ENCODE measurements at regions not wholly inside any gene's neighbourhood (a gene's known extent, or its start where the extent isn't known, plus 50 kb on each side); places are given as distances from the start of the nearest gene placed in this dataset.

DNA sequence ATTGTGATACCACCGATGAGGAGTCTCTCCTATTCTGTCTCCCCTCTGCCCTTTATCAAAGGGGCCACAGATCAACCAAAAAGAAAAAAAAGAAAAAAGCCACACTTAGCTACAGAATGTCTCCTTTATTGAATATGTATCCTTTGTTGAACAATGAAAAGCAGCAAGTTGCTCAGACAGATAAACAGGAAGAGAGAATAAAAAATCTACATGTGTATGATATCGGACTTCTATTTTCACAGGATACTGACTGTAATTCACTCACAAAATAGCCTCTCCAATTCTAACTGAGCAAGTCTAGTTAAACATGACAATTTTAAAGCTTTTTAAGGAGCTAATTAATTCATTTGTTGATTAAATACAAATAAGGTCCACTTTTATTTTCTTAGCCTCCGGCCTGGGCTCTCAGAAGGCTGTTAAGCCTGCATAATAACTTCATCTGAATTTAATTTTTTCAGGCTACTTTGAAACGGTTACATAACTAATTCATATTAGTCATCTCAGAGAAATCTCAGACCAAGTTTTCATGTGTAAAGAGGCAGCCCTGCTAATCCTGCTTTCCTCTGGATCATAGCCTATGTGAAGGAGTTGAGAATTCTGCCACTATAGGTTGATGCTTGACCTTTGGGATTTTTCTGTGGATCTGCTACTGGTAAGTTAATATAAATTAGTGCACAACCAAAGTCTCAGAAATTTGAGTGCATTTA lies 304.1 kb upstream of the NR5A2 start:
- no peak for DNase-seq

DNA sequence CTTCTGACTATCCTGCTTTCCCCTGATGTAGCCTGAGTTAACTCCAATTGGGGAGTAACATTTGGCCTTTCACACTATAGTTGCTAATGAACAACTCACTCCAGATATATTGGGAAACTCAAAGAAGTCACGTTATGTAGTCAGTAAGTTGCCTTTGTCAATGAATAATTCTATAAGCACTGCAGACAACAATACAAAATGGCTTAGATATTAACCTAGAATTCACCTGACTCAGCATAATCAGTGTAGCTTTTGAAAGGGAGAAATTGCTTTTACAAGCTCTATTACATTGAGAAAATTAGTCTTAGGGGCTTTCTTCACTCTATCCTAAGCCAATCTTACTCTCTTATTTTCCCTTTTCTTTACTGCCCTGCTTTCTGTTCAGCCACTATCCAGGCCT lies 303.5 kb upstream of the NR5A2 start:
- DNase-seq: no peak

DNA sequence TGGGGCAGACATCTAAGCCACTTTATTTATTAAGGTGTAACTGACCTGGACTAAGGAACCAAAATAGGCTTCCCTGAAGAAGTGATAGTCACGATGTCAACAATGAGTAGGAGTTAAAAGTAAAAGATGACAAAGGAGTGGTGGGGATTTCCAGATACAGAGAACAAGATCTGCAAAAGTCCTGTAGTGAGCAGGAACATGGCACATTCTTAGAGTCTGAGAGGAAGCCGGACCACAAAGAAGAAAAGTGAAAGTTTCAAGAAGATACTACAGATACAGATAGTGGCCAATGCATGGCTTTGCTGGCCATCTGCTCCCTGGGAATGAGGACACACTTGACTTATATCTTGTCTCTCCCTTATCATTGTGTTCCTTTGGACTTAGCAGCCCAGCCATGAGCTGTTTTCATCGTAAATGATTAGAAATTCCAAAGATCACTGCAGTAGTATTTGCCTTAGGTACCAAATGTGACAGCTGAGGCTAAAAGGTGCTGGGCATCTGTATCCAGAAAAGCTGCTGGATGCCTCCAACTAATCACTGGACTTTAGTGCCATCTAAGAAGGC lies 302.4 kb upstream of the NR5A2 start:
- DNase-seq: no peak

DNA sequence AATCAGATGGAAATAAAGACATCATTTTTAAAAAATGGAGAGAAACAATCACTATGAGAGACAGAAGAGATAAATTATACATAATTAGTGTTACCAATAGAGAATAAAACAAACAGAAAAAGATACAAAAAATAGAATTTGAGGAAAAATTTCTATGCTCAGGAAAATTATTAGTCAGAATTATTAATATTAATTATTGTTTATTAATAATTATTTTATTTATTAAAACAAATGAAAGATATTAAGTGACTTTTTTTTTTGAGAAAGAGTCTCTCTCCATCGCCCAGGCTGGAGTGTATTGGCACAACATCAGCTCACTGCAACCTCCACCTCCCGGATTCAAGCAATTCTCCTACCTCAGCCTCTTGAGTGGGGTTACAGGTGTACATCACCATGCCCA lies 299.8 kb upstream of the NR5A2 start:
- DNase-seq: no peak

DNA sequence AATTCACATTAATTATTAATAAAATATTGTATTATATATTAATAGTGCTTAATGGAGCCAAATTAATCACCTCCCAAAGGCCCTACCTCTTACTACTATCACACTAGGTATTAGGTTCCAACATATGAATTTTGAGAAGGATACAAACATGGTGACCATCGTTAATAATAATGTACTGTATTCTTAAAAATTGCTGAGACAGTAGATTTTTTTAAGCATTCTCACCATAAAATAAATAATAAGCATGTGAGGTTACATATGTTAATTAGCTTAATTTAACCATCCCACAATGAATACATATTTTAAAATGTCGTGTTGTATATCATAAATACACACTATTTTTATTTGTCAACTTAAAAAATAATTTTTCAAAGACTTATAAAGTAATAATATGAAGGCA lies 299.2 kb upstream of the NR5A2 start:
- DNase-seq: no peak

DNA sequence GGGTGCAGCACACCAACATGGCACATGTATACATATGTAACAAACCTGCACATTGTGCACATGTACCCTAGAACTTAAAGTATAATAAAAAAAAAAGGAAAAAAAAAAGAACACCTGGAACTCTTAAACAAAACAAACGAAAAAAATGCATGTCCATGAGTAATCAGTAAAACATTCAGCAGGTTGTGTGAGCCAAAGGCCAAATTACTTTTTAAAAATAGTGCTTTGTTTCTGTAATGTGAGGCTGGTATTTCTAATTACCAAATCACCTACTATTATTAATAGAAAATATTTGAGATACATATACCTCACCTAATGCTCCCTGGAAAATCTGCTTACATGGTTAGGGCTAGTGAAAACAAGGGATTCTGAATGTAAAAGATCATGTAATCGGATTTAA lies 294.4 kb upstream of the NR5A2 start:
- no peak for DNase-seq

DNA sequence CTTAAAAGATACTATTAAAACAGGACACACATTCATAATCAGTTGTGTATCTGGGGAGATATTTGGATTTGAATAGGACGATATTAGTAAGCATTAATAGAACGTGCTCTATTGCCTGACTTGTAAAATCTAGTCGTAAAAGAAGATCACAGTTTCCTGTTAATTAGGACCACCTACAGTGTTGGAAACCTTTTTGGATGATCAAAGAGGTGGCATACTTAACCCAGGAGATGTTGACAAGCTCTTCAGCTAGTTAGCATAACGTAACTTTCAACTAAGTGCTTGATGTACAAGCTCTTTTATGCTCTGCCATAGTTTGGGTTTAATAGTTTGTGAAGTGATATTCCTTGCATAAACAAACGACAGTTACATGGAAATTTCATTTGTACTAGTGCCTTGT lies 293.3 kb upstream of the NR5A2 start:
- DNase-seq: no peak

DNA sequence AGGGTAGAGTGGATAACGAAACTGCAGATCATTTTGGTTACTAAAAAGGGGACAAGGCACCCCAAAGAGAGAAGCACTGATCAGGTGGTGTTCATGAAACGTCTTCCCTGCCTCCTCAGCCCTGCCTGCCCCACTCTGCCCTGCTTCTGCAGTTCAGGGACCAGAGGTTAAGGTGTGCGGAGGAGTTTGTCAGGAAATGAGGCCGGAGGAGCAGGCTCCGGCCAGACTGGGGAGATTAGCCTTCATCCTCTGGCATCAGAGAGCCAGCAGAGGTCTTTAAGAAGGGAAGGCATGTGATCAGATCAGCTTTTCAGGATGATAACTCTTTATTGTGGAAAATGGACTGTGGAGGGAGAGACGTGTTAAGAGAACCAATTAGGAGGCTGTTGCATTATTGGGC lies 291.9 kb upstream of the NR5A2 start:
- DNase-seq: no peak

DNA sequence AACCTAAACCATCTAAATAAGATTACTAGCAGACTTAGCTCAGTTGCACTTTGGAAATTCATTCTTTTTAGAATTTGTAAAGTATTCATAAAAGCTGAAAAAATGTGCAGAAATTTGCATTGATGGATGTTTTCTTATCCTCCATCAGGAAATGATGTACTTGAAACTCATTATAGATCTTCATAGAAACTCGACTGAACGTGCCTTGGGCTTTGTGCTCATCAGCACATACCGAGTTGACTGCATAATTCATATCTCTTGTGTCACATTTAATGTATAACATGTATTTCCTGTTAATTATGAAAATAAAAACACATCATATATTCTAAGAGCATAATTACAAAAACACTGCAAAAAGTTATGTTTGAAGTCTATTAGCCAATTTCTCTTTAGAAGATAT lies 290.9 kb upstream of the NR5A2 start:
- DNase-seq: no peak

DNA sequence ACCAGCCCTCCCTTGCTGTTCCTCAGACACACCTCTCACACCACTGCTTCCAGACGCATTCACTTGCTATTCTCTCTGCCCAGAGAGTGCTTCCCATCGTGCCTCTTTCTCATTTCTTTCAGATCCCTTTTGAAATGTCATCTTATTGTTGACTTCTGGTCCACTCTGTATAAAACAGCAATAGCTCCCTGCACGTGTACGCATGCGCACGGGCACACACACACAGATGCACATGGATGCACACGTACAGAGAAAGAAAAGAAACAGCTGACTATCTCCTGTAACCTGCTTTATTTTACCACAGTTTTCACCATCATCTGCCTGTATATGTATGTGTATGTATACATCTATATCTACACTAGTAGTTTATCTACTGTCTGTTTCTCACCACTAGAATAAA lies 285.9 kb upstream of the NR5A2 start:
- DNase-seq: no peak

DNA sequence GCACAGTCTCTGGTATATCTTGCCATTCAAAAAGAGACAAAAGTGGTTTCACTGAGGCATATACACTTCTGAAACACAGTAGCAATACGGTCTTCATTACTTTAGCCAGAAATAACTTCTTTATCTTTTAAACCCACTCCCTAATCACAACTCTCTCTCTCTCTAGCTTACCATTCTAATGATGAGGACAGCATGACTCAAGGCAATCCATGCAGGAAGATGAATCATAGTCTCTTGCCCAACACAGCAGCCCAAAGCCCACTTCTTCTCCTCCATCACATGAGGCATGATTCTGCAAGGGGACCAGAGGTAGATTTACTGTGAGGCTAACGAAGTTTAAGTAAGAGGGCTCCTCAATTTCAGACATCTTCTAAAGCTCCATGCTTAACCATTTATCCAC lies 285.0 kb upstream of the NR5A2 start:
- DNase-seq: no peak

DNA sequence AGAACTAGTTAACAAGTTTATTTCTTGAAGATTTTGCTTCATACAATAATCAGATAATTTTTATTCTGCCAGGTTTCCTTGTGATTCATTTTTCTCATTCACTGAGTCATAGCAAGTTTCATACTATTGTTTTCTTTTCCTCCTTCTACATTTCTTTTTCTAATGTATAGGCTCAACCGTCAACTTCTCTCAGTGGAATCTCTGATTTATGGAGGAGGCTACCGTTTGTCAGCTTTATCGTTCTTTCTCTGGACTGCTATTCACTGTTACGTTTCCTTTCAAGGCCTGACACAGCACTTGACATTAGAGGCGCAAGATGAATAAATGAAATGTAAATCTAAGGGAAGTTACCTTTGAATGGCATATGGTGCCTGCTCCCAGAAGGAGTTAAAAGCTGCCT lies 284.3 kb upstream of the NR5A2 start:
- DNase-seq: no peak

DNA sequence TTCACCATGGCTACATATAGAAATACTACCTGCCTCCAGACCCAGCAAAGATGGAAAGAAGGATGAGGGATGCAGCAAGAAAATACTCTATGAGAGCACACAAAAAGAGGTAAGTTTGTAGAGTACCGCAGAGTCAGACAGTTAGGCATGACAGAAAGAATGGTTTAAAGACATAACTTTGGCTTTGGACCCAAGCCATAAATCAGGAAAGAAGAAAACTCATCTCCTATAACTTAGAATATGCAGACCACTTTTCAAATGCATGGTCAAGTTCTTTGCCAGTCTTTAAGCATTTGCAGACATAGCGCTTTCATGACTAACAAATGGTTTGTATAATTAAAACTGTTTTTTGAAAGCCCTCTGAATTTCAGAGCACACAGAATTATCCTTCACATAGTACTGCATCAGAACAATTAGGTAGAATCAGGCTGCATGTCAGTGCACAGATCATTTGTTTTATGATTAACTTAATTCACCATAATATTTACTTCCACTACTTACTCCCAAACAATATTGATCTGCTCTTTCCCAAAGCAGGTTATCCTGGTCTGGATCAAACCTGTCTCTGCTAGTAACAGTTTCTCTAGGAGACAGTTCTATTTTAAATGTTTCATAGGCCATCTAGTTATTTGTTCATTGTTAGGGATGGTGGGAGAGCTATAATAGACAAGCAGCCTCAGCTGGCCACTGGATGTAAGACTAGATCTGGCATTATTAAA lies 280.7 kb upstream of the NR5A2 start:
- no peak for DNase-seq

DNA sequence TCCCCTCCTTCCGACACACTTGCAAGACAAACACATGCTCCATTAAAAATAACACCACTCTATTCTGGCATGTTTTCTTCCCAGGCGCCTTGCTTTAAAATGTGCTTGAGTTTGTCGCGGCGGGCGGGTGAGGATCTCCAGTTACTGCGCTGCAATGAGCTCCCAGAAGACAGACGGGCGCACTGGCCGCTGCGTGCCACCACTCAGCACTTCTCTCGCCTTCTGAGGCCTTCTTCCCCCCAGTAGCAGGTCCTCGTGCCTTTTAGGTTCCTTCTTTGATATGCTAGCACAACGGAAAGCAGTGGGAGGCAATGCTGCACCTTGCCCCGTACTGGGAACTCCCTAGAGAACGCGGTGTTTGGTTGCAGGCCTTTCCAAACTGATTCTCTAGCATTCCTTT lies 279.5 kb upstream of the NR5A2 start:
- no peak for DNase-seq

DNA sequence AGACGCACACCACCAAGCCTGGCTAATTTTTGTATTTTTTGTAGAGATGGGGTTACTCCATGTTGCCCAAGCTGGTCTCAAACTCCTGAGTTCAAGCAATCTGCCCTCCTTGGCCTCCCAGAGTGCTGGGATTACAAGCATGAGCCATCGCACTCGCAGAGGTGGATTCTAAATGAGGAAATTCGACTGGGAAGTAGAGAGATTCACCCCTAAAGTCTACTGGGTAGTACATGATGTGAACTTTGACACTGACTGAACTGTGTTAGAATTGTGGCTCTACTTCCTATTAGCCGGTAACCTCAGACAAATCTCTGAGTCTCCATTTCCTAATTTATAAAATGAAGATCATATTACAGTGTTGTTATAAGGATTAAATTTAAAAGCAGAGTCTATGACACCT lies 276.0 kb upstream of the NR5A2 start:
- DNase-seq: no peak

DNA sequence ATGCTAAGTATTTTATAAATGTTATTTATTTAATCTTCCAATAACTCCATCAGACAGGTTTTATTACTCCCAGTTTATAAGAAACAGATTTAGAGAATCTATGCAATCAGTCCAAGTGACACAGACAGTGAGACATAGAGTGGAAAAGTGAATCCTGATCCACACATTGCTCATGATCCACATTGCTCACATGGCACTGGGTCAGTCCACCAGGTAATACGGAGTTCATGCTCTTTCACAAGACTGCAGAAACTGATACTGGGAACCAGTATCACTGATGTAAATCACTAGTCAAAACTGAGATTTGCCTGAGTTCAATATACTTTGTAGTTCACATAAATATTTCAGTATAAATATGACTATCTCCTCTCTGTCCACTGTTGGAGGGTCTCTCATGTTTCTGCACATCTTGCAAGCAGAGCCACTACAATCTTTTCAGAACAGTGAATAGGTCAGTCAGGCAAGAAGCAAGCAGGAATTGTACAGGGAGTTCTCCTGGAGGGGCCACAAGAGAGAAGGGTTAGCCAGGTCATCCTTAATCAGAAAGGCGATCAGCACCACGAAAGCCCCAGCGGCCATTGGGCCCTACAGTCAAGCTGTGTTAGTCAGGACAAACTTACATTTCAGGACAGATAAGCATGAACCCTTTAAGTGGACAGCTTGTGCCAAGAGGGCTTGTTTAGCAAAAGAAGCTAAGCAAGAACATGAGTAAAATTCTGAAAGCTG lies 275.4 kb upstream of the NR5A2 start:
- DNase-seq: no peak

DNA sequence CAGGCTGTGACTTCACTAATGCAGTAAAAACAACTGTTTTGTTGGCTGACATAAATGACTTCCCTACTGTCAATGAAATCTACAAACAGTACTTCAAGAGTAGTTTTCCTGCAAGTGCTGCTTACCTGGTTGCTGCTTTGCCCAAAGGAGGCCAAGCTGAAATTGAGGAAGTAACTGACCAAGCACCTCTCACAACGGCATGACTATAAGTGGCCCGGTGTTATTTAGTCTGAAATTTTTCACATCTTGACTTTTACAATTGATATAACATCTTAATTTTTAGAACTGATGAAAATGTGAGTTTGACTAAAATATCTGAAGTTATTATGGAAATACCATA lies 274.9 kb upstream of the NR5A2 start:
- DNase-seq: no peak

DNA sequence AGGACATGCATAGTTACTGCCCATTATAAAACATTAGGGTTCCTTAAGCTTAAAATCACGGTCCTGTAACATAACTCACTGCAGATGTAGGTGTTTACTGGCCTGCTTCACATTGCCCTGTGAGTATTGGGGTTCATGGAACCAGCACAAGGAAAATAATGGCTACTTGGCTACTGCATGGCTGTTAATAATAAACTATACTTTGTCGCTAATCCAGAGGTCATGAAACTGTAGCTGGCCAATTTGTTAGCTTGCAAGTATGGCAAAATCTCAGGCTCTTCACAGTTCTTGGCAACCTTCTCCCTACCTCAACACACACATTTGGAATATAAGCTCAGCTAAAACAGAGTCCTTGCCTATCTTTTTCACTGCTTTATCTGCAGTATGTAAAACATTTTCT lies 274.0 kb upstream of the NR5A2 start:
- DNase-seq: no peak

DNA sequence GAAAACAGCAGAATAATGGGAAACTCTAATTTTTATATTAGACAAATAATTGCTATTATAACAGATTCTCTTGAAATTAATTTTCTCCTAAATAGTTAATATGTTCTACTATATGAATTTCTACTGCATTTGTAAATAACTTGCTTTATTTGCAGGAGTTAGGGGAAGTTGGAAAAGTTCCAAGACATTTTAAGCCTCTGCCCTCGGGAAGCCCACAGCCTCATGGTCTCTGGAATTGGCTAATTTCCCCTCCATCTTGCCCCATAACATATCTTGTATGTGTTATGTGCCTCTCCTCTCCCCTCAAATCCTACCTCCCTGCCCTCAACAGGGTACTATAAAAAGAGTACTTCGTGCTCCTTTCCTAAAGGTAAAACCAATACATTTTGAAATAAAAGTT lies 271.4 kb upstream of the NR5A2 start:
- DNase-seq: no peak

DNA sequence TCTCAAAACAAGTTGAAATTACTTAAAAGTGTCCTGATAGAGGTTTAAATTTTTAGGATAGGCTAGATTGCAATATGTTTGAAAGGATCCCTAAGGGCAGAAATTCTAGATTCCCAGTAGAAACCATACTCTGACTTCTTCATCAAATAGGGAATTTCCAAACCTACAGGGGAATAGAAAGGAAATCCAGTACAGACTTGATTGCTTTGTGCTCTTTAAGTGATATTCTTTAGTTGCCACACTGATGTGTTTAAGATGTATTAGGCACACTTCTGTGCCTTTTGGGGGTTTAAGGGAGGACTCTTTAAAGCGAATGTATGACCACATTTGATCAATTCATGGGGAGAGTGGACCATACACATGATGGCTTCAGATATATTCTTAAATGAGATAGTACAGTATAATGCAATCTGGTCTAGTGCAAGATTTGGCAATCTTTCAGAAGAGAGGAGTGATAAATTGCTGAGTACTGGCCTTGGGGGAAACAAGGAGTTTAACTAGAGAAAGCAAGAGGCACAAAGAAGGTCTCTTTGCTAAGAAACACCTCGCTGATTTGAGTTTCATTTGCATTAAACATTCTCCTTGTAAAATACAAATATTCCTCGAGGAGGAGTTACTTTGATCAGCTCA lies 268.8 kb upstream of the NR5A2 start:
- DNase-seq: no peak

DNA sequence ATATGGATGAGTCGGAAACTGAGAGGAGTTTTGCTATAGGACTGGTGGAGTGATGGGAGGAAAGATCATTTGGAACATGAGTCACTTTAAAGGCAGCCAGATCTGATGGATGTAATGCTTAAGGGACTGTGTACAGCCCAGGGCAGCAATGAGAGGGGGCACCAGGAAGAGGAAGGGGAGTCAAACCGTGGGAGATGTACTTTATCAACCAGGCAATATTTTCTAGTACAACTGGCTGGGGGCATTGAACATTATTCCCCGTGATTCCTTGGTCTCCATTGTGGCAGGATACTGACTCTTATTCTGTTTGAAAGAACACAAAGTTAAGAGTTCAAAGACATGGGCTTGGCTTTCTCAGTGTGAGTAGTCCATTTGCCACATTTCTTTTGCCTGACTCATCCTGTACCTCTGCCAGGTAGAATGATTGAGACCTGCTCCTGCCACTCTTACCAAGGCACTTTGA lies 268.2 kb upstream of the NR5A2 start:
- no peak for DNase-seq

DNA sequence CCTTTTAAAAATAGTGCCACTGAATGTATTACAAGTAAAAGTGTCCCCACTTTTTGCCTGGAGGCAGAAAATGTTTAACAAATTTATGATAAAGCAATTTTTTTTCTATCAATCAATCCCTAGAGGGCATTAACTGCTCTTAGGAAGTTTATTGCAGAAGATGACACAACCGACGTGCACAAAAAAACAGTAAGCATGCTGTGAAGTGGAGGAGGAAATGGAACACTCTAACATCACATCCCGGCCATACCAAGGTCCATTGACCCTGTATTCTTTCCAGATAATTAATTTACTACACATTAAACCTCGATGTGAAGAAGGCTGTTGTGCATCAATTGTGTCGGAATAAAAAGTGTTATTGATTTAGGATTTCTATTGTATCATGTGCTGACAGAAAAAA lies 264.9 kb upstream of the NR5A2 start:
- DNase-seq: no peak

DNA sequence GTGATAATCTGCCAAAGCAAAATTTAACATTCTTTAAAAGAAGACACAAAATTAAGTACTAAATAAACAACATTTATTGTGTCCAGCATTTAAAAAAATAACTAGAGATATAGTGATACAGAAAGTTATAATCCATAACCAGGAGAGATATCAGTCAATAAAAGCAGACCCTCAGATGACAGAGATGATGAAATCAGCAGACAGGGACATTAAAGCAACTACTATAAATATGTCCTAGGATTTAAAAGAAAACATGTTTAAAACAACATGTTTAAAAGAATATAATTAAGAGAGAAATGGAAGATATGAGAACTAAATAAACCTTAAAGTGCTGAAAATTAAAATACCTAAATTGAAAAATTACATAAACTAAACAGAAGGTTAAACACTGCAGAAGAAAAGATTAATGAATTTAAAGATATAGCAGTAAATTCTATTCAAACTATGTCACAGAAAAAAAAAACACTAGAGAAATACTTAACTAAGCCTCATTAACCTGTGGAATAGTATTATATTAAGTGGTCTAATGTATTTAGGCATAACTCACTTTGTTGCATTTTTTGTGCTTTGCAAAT lies 261.2 kb upstream of the NR5A2 start:
- DNase-seq: no peak
